ENCODE measurements at regions not wholly inside any gene's neighbourhood (a gene's known extent, or its start where the extent isn't known, plus 50 kb on each side); places are given as distances from the start of the nearest gene placed in this dataset.
A peak's percentile ranks its signal among the peaks of the same experiment; 100 is the strongest.
"Not testable (repeated sequence)": the region's sequence is repeated elsewhere in the genome, so short reads cannot be mapped to it uniquely, and the experiment has no call there.

GRCh38 chr4:23023121-23023520 is 330.4 kb downstream of the GBA3 start:
- no peak for DNase-seq (ENCODE audit: low read depth)

GRCh38 chr4:23022032-23022431 is 329.3 kb downstream of the GBA3 start:
- peak; percentile 98 for DNase-seq (ENCODE audit: low read depth)

GRCh38 chr4:23021040-23021439 is 328.3 kb downstream of the GBA3 start:
- no peak for DNase-seq (ENCODE audit: low read depth)

GRCh38 chr4:23020399-23020798 is 327.7 kb downstream of the GBA3 start:
- not testable (repeated sequence) for DNase-seq (ENCODE audit: low read depth)

- no peak for DNase-seq (ENCODE audit: low read depth)
Observed at GRCh38 chr4:23016981-23017380, 324.2 kb downstream of the GBA3 start.

DNA sequence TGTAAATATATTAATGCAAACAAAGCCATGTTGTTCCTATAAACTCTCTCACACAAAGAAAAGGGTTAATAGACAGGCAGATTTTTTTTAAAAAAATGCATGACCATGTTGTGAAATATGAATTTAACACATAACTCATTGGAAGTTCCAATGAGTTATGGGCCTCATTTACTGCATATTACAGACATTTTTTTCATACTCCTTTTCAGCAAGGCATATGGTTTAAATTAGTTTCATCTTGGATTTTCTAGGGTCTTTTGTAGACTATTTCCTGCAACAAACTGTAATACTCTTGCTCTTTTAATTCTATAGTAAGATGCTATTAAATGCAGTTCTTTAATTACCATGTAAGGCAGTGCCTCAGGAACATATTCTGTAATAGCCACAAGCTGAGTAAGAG is 323.1 kb downstream of the GBA3 start:
- no peak for DNase-seq (ENCODE audit: low read depth)

DNA sequence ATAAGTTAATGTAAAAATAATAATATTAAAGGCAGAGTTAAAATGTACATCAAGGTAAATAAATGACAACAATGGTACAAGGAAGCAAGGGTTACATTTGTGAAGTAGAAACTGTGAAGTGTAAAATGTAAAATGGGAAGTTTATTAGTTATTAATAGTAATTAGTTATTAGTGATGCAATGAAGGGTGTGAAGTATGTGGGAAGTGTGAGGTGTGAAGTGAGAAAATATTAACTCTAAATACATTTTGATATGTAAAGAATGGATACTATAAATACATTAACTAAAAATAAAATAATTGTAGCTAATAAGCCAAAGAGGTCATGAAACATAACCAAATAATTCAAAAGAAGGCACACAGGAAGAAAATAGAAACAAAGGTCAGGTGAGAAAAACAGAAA is 316.4 kb downstream of the GBA3 start:
- no peak for DNase-seq (ENCODE audit: low read depth)

GRCh38 chr4:23006756-23007155 is 314.0 kb downstream of the GBA3 start:
- DNase-seq (ENCODE audit: low read depth) = peak; percentile 66

DNA sequence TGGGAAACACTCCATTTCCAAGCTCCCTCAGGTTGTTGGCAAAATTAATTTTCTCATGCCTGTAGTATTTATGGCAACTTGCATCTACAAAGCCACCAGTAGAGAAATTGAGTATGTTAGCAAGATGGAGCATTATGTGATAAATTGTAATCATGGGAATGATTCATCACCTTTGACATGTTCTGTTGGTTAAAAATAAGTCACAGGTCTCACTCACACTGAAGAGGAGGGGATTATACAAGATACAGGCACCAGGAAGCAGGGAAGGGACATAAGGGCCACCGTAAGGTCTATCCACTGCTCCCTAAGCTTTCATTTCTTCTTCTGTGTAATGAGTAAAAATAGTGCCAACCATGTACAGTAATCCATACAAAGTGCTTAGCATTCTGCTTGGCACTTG is 313.0 kb downstream of the GBA3 start:
- no peak for DNase-seq (ENCODE audit: low read depth)

GRCh38 chr4:23001478-23001877 is 308.7 kb downstream of the GBA3 start:
- DNase-seq (ENCODE audit: low read depth) = no peak

GRCh38 chr4:22999419-22999818 is 306.7 kb downstream of the GBA3 start:
- DNase-seq (ENCODE audit: low read depth) = no peak

- no peak for DNase-seq (ENCODE audit: low read depth)
Observed at GRCh38 chr4:22997358-22998224, 304.9 kb downstream of the GBA3 start.

DNA sequence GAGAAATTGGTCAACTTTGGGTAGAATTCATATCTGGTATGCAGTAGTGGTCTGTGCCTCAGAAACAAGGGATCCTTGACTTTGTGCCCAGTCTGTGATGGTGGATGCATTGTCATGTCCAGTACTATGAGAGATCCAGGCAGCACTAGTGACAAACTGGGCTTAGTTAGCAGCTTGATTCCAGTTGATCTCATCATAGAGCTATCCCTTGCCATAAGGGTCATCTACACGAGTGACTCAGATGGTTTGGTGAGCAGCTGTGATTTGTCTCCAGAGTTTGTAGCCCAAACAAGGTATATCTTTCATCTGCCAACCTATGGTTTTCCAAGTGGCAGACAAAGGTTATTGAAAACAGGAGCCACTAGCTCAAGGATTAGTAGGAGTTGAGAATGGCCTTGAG is 298.8 kb downstream of the GBA3 start:
- DNase-seq (ENCODE audit: low read depth) = no peak

GRCh38 chr4:22988526-22988925 is 295.8 kb downstream of the GBA3 start:
- no peak for DNase-seq (ENCODE audit: low read depth)

GRCh38 chr4:22987870-22988269 is 295.1 kb downstream of the GBA3 start:
- peak; percentile 57 for DNase-seq (ENCODE audit: low read depth)

- no peak for DNase-seq (ENCODE audit: low read depth)
Observed at GRCh38 chr4:22986881-22987280, 294.1 kb downstream of the GBA3 start.

- DNase-seq (ENCODE audit: low read depth) = no peak
Observed at GRCh38 chr4:22986262-22986661, 293.5 kb downstream of the GBA3 start.

GRCh38 chr4:22984390-22984789 is 291.7 kb downstream of the GBA3 start:
- no peak for DNase-seq (ENCODE audit: low read depth)

DNA sequence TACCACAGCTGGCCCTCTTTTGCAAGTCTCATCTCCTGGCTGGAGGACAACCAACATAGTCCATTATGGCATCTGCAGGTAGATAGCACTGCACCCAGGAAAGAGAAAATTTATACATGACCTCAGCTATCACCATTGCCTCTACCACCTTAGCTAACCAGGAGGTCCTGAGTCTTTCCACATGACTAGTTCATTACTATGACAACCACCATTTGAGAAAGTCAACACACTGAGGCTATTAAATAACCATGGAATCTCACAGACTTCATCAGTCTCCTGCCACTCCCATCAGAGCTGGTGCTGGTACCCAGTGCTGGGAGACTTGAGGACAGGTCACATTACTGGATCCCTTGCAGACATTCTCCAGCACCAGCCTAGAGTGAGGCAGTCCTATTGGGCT is 285.9 kb downstream of the GBA3 start:
- DNase-seq (ENCODE audit: low read depth) = no peak

- no peak for DNase-seq (ENCODE audit: low read depth)
Observed at GRCh38 chr4:22970665-22971064, 277.9 kb downstream of the GBA3 start.

DNA sequence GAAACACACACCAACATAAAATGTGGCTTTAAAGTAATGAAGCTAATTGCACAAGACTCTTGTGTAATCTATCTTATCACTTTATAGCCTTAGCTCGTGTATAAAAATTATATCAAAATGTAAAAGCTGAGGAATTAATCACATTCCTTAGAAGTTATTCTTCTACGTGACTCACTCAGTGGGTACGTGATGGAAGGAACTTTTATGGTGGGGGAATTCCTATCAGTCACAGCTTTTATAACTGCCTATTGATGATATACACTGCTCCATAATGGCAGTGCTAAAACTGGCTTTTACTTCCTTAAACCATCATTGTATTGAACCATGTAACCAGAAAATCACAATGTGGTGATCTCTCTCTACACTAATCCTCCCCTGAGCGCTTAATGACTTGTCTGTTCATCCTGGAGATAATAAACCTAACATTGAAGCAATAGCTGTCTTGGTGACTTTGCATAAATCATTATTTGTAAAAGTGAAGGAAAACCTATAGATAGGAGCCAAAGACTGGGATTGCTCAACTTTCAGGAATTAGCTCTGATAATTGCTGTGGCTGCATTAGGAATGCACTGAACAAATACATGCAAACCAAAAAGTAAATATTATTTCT is 276.7 kb downstream of the GBA3 start:
- peak; percentile 59 for DNase-seq (ENCODE audit: low read depth)

DNA sequence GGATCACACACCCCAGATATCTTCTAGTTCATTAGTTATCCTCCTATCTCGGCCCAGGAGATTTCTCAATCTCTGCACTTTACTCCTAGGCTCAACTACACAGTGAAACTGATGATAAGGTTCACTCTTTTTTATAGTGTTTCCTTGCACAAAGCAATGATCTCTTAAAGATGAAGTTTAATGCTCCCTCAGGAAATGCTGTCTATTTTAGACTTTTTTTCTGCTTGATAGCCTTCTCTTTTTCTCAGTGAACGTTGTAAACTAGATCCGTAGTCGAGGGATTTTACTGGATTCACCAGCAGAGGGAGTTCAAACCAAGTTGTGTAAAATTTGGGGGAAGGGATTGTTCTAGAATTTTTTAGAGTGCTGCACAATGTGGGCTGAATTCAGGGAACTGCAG is 269.6 kb downstream of the GBA3 start:
- DNase-seq (ENCODE audit: low read depth) = peak; percentile 17

- no peak for DNase-seq (ENCODE audit: low read depth)
Observed at GRCh38 chr4:22959483-22959882, 266.7 kb downstream of the GBA3 start.
